B cell (primary cell): ENCODE measurements at regions not wholly inside any gene's neighbourhood (a gene's known extent, or its start where the extent isn't known, plus 50 kb on each side); places are given as distances from the start of the nearest gene placed in this dataset.

Experiments
- CTCF ChIP-seq: fragments of 200-600 bp; IDR thresholded peaks from one replicate; pipeline ENCODE4 v1.8.0; 2022; ENCODE audit warnings: antibody characterized with exemption, mild to moderate bottlenecking
- EZH2 ChIP-seq: IDR thresholded peaks from 2 replicates; pipeline ENCODE4 v1.6.1; 2012; ENCODE audit warnings: borderline replicate concordance, low read depth, mild to moderate bottlenecking, moderate library complexity, low read length; ENCODE audit not compliant: insufficient read depth, poor library complexity, severe bottlenecking

GRCh38 chr2:219733106-219733505 is 105.7 kb downstream of the SLC4A3 start:
- TF ChIP-seq EZH2 (no peak), CTCF (no peak)
